GM21360 (cell line): ENCODE measurements at regions not wholly inside any gene's neighbourhood (a gene's known extent, or its start where the extent isn't known, plus 50 kb on each side); places are given as distances from the start of the nearest gene placed in this dataset.
"Not testable (repeated sequence)": the region's sequence is repeated elsewhere in the genome, so short reads cannot be mapped to it uniquely, and the experiment has no call there.

Experiments used
- ATAC-seq: cut with Tn5 transposase; IDR thresholded peaks from one replicate; pipeline ENCODE4 v1.9.1; 2021; ENCODE audit warnings: mild to moderate bottlenecking, moderate library complexity; ENCODE audit not compliant: unreplicated experiment

DNA sequence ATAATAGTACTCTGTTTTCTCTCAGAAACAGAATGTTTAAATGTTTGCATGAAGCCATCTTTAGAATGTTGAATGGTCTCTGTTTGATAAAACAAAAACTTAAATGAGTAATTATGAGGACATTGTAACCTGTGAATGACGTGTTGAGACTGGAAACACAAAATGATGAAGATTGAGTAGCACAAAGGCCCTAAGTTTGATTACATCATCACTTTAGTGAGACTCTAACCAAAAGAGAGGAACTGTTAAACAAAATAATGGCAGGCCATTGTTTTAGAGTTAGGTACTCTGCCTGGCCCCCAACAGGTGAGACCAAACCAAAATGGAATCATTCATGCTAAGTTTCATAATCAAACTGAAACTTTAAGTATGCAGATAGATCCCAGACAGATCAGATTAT is 1561.7 kb upstream of the SLC39A10 start:
- ATAC-seq, result no peak

DNA sequence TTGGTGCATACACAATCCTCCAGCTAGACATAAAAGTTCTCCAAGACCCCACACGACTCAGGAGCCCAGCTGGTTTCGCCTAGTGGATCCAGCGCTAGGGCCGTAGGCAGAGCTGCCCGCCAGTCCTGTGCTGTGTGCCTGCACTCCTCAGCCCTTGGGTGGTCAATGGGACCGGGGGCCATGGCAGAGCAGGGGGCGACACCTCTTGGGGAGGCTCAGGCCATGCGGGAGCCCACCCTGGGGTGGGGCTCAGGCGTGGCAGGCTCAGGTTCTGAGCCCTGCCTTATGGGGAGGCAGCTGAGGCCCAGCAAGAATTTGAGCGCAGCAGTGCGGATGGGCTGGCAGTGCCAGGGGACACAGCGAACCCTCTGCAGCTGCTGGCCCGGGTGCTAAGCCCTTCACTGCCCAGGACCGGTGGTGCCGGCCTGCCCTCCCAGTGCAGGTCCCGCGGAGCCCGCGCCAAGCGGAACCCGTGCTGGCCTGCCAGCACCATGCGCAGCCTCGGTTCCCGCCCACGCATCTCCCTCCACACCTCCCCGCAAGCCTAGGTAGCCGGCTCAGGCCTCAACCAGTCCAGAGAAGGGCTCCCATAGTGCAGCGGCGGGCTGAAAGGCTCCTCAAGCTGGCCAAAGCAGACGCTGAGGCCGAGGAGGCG is 1566.6 kb upstream of the SLC39A10 start:
- no peak for ATAC-seq

DNA sequence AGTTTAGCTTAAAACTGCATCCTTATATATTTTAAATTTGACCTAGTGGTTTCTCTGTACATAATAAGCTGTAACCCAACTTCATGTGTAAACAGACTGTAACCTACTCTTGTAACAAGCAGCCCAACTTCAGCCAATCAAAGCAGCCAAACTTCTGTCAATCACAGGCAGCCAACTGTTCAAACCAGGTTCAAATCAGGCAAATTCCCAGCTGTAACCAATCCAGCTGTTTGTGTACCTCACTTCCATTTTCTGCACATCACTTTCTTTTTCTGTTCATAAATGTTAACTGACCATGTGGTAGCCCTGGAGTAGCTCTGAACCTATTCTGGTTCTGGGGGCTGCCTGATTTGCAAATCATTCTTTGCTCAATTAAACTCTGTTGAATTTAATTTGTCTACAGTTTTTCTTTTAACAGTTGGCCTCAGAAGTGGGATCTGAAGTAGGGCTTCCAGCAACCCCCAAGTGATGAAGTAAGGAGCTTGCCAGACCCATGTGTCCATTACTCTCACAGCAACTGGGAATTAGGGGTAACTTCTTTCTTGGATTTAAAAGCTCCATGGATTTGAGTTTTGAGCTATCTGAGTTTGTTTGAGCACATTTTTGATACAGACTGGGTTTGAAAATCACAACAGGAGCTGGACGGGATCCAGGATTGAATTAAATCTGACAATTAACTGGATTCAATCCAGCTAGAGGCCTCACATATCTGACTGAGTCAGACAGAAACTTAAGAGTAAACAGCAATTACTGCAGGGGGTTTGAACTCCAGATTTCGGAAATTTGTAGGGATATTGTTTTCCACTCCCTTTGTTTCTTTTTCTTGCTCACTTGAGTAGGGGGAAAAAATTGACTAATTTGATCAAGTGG is 1569.7 kb upstream of the SLC39A10 start:
- ATAC-seq, result no peak

DNA sequence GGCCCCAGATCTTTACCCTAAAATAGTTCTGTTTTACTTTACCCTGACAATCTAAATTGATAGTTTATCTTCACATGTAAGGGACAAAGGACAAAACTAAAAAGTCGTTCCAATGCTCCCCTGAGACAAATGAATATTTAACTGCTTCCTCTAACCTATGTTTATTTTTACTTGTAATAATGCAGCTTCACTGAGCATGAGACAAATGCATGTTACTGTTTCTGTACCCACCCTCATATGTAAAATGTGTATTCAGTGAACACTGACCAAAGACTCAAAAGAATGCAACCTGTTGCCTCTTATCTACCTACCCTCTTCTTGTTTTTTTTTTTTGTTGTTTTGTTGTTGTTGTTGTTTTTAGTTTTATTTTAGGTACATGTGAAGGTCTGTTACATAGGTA is 1570.9 kb upstream of the SLC39A10 start:
- no peak for ATAC-seq

DNA sequence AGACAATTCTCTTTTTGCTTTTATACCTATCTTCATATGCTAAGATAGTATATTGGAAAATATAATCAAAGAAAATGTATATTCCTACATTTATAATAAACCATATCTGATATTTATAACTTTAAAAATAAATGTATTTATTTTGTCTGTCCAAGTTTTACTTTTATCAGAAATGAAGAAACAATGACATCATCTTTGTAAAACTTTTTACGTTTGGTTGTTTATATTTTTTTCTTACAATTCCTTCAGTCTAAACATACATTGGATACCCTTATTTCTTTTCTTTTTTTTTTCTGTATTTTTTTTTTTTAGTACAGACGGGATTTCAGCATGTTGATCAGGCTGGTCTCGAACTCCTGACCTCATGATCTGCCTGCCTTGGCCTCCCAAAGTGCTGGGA is 1577.0 kb upstream of the SLC39A10 start:
- ATAC-seq, result no peak

DNA sequence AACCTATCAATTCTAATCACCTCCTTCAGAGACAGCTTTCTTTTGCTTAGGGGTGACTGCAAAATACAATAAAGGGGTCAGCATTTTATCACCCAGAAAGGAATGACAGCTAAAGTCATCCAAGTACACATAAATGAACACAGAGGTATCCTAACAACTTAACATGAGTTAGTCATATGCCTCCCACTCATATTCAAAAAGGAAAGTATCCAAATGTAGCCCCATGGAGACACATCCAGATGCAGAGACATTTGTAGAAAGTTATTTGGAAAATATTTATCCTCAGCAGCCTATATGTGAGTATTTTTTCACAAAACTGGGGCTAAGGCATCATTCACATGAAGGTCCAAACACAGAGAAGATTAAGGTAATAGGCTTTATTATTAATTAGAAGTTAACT is 1579.7 kb upstream of the SLC39A10 start:
- ATAC-seq, result no peak

DNA sequence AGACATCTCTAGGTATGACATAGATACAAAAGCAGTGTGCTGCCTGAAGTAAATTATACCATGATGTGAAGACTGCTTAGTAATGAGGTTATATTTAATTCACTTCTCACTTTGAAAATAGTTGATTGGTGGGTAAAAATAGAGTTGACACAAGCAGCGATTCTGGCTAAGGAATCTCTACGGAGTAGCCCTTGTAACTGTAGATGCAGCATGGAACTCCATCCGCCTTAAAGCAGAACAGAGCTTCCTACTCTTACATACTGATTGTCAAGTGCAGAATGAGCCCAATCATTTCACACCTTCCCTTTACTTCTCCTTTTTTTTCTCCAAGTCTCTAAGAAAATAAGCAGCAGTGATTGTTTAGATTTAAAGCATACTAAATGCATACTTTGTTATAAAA is 1594.6 kb upstream of the SLC39A10 start:
- ATAC-seq, result no peak

DNA sequence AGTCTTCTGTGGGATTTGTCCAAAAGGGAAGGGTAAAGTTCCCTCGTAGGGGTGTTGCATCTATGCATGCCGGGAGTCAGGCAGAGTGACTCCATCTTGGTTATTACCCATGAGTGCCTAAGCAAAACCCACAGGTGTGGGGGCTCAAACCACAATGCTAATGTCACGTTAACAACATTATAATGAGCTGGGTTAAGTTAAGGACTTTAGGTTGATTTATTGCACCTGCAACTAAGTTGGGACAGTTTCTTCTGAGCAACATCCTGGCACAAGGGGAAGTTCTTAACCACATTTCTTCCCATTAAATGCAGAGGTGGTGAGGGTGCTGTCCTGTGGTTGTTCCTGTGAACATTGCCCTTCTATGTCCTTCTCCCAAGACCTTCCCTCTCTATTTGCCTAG is 1596.8 kb upstream of the SLC39A10 start:
- ATAC-seq, result no peak

DNA sequence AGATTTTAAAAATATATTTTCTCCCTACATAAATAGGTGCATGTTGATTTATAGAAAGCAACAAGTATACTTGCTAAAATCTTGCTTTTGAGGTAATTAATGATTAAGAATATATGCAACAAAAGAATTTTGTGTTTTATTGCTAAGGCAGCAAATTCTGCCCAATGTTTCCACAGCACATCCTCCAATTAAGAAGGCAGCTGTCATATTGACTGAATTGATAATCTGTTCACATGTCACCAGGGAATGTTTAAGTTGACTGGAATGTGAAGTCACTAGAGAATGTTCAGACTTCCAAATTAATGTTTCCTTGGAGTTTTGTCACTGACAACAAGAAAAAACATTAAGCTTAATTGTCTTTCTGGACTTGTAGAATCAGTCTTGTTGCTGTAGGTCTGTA is 1602.7 kb upstream of the SLC39A10 start:
- ATAC-seq, result no peak

DNA sequence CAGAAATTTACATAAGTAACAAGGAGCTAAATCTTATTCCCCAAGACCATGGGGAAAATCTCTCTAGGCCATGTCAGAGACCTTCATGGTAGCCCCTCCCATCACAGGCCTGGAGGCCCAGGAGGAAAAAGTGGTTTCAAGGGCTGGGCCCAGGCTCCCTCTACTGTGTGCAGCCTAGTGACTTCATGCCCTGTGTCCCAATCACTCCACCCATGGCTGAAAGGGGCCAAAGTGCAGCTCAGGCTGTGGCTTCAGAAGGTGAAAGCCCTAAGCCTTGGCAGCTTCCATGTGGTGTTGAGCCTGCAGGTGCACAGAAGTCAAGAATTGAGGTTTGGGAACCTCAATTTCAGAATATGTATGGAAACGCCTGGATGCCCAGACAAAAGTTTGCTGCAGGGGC is 1612.7 kb upstream of the SLC39A10 start:
- no peak for ATAC-seq

DNA sequence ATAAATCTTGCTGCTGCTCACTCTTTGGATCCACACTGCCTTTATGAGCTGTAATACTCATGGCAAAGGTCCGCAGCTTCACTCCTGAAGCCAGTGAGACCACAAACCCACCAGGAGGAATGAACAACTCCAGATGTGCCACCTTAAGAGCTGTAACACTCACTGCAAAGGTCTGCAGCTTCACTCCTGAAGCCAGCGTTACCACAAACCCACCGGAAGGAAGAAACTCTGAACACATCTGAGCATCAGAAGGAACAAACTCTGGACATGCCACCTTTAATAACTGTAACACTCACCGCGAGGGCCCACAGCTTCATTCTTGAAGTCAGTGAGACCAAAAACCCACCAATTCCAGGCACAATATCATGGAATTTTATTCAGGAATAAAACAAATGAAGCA is 1635.9 kb upstream of the SLC39A10 start:
- not testable (repeated sequence) for ATAC-seq

DNA sequence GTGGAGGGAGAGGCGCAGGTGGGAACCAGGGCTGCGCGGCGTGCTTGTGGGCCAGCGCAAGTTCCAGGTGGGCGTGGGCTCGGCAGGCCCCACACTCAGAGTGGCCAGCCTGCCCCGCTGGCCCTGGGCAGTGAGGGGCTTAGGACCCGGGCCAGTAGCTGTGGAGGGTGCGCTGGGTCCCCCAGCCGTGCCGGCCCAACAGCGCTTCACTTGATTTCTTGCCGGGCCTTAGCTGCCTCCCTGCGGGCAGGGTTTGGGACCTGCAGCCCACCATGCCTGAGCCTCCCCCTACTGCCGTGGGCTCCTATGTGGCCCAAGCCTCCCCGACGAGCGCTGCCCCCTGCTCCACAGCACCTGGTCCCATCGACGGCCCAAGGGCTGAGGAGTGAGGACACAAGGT is 1636.9 kb upstream of the SLC39A10 start:
- no peak for ATAC-seq

DNA sequence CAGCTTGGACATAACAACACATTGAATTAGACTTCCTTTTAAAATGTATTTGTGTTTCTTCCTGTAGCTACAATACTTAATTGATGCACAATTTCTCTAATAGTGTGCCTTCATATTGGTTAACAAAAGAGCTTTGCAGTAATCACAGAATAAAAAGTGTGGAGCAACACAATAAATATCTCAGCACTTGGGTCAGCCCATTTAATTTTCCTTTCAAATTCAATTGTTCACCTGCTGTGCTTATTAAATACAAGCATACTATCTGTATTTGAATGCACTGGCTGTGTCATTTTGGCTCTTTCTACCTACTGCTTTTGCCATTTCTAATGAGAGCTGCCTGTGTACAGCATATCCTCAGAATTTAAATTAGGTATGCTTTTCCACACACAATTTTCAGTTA is 1641.3 kb upstream of the SLC39A10 start:
- ATAC-seq, result no peak

DNA sequence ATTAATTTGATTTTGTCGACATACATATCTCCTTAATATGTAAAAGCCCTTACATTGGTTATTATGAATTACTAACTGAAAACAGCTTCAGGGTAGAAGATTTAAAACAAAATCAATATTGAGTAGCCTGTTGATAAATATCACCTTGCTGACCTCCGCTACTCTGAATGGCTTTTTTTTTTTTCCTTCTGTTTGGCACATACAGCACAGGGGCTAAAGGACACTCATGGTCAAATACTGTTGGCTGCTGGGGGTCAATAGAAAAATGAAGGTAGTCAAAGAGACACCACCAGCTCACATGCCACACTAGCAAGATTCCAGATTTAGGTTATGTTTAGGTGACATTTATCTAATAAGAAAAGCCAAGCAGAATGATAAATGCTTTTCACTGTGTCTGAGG is 1642.4 kb upstream of the SLC39A10 start:
- no peak for ATAC-seq

DNA sequence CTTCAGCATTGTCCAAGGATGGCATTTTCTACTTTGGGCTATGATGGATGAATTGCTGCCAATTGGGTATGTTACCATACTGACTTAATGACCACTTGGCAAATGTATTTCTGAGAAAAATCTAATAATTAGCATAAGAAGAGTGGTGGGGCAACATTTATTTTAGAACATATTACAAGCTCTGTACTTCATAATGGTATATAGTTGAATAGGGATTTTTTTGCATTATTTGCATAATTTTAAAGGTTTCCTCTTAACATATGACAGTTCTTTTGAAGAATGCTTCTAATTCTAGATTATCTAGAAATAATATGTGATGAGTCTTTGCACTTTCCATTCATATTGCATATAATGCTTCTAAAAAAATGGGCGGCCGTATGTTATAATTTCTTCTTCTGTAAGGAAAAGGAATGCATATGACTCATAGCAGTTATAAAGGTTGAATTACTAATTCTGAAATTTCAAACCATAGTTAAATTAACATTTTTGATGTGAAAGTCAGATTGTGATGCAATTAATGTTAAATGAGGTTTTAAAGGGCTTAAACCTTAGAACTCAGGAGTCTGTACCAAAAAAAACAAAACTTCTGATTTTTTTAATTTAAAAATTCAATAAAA is 1652.3 kb upstream of the SLC39A10 start:
- ATAC-seq, result no peak

DNA sequence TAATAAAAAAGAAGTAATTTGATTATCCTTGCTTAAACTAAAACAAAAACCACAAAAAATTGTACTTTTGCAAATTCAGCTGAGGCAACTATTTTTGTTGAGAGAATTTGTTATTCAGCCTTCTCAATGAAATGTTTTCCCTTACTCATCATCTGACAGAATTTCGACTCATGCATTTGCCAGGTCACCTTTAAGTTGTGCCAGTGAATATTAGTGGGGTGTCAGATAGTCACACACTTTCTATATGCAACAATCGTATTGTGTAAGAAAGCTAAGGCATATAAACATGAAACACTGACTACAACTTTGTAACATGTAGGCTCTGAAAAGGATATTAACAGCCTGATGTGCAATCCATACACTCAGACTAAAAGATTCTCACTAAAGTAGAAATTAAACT is 1653.1 kb upstream of the SLC39A10 start:
- no peak for ATAC-seq

DNA sequence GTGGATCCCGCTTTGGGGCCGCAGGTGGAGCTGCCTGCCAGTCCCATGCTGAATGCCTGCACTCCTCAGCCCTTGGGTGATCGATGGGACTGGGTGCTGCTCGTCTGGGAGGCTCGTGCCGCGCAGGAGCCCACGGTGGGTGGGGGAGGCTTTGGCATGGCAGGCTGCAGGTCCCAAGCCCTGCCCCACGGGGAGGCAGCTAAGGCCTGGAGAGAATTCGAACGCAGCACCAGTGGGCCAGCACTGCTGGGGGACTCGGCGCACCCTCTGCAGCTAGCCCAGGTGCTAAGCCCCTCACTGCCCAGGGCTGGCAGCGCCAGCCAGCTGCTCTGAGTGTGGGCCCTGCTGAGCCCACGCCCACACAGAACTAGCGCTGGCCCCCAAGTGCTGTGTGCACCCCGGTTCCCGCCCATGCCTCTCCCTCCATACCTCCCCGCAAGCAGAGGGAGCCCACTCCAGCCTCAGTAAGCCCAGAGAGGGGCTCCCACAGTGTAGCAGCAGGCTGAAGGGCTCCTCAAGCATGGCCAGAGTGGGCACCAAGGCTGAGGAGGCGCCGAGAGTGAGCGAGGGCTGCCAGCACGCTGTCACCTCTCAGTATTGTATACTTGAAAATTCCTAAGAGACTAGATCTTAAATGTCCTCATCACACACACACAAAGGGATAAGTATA is 1654.2 kb upstream of the SLC39A10 start:
- no peak for ATAC-seq

DNA sequence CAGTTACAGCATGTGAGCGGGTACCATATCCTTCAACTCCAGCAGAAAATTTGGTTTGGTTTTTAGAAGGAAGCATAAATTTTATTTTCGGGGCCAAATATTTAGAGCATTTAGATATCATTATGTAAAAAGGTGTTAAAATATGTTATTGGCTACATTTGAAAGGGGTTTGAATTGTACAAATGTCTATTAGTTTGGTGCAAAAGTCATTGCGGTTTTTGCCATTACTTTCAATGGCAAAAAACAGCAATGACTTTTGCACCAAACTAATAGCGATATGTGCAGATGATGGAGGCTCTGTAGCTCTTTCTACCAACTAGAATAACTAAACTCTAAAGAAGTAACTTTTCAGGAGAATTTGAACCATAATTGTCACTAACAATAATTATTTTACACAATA is 1666.2 kb upstream of the SLC39A10 start:
- ATAC-seq, result no peak

DNA sequence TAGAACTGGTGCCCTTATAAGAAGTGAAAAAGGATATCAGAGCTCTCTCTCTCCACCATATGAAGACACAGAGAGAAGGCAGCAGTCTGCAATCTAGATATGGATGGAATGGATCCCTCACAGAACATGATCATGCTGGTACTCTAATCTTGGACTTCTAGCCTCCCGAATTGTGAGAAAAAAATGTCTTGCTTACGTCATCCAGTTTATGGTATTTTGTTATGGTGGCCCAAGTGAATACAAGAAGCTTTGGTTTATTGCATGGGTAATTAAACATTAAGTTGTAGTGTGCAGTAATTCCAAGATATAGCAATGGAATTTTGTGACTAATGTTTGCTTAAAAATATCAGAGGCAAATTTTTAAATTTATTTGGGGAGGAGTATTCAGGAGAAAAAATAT is 1667.4 kb upstream of the SLC39A10 start:
- no peak for ATAC-seq

DNA sequence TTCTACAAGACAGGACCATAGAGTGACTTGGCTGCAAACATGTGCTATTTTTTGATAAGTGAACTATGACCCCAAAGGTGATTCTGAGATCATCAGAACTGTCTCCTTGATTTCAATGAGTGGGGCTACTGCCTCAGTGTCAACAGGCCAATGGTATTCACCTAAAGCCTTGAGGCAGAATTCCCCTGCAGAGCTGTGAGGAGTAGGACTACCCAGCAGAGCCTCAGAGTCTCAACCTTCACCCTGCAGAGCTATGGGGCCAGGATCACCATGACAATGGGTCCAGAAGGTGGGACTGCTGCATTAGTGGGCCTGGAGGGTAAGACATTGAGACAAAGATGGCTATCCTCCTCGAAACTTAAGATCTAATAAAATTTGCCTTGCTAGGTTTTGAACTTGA is 1668.2 kb upstream of the SLC39A10 start:
- no peak for ATAC-seq

DNA sequence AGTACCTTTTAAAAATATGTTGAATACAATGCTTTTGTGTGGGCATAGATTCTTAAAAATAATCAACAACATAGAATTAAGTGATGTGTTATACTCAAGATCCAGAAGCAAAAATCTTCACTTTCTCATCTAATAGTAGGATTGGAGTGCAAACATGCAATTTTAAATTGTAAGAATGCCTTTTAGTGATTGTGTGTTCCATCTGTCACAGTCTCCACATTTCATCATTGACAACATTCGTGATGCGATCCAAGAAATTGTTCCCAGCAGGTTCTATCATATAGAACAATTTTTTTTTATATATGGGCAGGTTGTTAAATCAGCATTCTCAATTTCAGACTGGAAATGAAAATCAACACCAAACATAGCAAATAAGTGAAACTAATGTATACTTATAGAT is 1671.8 kb upstream of the SLC39A10 start:
- ATAC-seq, result no peak

DNA sequence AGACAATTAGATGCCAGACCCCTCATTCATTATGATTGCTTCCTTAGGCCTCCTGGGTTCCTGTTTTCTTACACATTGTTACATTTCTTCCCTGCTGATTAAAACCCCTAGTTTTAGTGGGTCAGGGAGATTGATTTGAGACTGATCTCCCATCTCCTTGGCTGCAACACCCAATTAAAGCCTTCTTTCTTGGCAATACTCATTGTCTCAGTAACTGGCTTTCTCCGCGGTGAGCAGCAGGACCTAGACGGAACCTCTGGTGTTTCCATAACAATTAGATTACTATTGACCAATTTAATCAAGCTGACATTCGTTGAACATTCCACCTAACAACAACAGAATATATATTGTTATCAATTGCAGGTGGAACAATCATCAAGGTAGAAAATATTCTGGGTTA is 1676.4 kb upstream of the SLC39A10 start:
- ATAC-seq, result no peak
